ENCODE measurements at regions not wholly inside any gene's neighbourhood (a gene's known extent, or its start where the extent isn't known, plus 50 kb on each side); places are given as distances from the start of the nearest gene placed in this dataset.

- no peak for DNase-seq
Measured at GRCh38 chr3:113096188-113096892, 105.6 kb downstream of the GTPBP8 start.

GRCh38 chr3:113097960-113098447 is 107.2 kb downstream of the GTPBP8 start:
- DNase-seq: no peak

- DNase-seq: no peak
Measured at GRCh38 chr3:113100063-113100462, 109.3 kb downstream of the GTPBP8 start.

- DNase-seq: no peak
Measured at GRCh38 chr3:113103588-113103987, 107.8 kb upstream of the BOC start.

- no peak for DNase-seq
Measured at GRCh38 chr3:113104357-113105092, 106.8 kb upstream of the BOC start.

GRCh38 chr3:113105093-113105449 is 106.3 kb upstream of the BOC start:
- no peak for DNase-seq

- DNase-seq: no peak
Measured at GRCh38 chr3:113105966-113106660, 105.2 kb upstream of the BOC start.

- DNase-seq: no peak
Measured at GRCh38 chr3:113110267-113110666, 101.1 kb upstream of the BOC start.

- DNase-seq: no peak
Measured at GRCh38 chr3:113111011-113111707, 100.2 kb upstream of the BOC start.

GRCh38 chr3:113113361-113113760 is 98.0 kb upstream of the BOC start:
- no peak for DNase-seq

- DNase-seq: no peak
Measured at GRCh38 chr3:113117511-113118234, 93.7 kb upstream of the BOC start.

- no peak for DNase-seq
Measured at GRCh38 chr3:113118336-113118735, 93.0 kb upstream of the BOC start.

GRCh38 chr3:113124256-113124830 is 87.0 kb upstream of the BOC start:
- no peak for DNase-seq

GRCh38 chr3:113125951-113126350 is 85.4 kb upstream of the BOC start:
- DNase-seq: no peak

GRCh38 chr3:113128386-113129015 is 82.9 kb upstream of the BOC start:
- no peak for DNase-seq

- no peak for DNase-seq
Measured at GRCh38 chr3:113129168-113129567, 82.2 kb upstream of the BOC start.

GRCh38 chr3:113132571-113132996 is 78.8 kb upstream of the BOC start:
- no peak for DNase-seq

GRCh38 chr3:113133140-113133539 is 78.2 kb upstream of the BOC start:
- DNase-seq: peak; percentile 15

GRCh38 chr3:113136071-113136470 is 75.3 kb upstream of the BOC start:
- DNase-seq: no peak

- no peak for DNase-seq
Measured at GRCh38 chr3:113136544-113136943, 74.8 kb upstream of the BOC start.

Measured in NCI-H748 treated with DMSO at 0.1 percent for 48 hours (cell line).